Activated T-helper 1 cell treated with Interleukin-2 at 50 U/mL for 16 hours (primary cell): ENCODE measurements at regions not wholly inside any gene's neighbourhood (a gene's known extent, or its start where the extent isn't known, plus 50 kb on each side); places are given as distances from the start of the nearest gene placed in this dataset.

Source experiments
- DNase-seq: peaks from one replicate; pipeline ENCODE4 v3.0.0-alpha.2; 2020; ENCODE audit warnings: low read depth

DNA sequence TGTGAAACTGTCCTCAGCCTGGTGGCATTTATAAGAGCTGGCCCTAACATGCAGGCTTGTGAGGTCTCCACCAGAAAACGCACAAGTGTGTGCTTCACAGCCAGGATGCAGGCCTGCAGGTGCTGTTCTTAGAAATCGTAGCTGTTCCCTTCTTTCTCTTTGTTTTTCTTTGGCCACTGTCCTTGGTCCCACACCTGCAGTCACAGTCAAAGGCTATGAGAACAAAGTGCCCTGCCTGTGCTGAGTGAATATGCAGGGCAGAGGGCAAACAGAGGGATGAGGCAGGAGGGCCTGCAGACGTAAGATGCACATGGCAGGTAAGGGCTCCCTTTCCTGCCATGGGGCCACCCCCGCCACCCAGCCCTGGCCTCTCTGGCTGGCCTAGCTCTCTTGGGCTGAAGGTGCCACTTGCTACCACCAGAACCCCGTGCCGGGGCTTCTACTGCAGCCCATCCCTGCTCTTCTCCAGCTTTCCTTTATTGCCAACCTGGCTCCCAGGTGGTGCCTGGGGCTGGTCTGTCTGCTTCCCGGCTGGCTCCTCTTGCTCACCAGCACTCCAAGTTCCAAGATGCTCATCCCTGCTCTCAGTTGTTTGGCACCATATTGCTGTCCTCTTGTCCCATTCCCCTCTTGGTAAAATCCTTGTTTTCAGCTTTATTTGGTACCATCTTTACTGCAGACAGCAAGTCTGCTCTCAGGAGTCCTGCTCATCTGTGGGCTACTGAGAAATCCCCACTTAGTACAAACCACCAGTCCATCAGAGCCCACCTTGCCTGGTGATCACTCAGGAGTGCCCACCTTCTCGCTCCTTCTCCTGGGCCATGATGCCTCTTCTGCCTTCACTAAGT, 308.1 kb upstream of the ZMIZ1 start:
- DNase-seq = no peak

DNA sequence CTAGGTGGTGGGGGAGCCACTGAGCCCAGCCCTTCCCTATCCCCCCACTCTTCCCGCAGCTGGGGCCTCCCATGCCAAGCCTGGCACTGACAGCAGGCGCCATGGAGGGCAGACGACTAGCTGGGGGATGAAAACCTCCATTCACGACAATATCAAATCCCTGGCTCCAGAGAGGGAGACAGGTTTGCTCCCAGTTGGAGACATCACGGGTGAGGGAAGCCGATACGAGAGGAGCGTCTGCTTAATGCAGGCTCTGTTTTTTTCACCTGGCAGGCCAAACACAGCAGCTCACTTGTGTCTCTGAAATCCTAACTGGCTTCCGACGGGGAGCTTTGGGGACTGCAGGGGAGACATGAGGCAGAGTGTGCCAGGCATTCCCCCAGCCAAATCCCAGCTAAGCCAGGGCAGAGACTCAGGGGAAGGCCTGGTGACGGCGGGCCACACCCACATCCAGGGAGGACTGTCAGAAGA, 307.4 kb upstream of the ZMIZ1 start:
- no peak for DNase-seq

DNA sequence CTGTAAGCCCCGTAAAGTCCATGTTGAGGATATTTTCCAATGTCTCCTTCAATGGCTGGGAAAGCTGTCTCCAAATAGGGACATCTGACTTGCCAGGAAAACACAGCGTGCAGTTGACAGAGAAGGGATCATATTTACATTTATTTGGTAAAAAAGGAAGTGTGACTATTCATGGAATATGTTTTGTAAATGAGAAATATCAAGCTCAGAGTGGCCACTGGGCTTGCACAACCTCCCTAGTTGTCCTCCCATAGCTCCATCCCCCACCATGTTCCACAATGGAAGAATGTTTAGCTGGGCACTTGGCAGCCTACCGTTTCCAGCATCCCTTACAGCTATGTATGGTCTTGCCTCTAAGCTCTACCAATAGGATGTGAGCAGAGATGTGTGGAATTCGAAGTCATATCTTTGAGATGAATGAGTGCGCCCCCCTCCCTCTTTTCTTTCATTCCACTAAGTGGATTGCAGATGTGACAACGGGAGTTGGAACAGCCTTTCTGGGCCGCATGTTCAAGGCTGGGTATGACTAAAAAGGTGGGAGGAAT, 306.6 kb upstream of the ZMIZ1 start:
- no peak for DNase-seq

DNA sequence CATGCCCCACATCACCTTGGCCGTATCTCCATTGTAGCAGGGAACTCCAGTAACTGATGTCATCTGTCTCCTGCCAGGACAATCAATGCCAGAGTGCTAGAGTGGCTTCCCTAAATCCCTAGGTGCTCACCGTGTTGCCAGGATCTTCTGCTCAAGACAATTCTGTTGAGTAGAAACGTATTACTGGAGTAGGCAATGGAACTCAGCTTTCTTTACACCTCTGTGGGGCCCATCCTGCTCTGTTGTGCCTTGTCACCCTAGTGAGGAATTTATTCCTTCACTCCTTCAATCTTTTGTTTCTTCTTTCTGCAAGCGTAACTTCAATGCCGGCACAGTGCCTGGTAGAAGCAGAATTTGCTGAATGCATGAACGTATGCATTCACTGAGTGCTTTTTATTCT, 305.5 kb upstream of the ZMIZ1 start:
- DNase-seq = no peak

DNA sequence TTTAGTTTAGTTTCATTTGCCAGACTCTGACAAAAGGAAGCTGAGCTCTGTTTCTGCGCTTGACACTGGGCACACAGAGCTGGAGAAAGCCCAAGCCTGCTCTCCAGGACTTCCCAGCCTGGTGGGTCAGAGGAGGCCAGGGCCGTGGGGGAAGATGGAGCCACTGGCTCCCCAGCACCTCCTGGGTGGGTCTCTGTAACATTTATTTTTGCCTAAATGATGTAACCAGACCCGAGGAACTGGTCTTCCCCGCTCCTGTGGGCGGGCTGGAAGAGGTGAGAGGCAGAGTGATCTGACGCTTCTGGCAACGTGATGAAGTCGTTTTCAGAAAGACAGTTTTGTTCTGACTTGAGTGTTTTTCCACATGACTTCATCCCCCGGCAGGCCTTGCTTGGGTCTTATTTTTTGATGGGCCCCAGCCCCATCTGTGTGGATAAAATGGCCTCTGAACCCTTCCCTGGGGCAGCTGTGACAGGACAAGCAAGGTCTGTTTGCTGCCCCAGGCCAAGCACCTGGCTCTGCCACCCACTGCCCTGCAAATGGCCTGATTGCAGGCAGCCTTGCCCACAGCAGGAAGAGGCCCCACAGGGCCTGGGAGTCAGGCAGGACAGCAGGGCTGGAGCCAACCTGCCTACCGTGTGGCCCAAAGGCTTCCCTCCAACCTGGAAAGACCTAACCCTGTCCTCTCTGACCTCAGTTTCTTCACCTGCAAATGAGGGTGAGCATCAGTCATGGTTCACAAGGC, 304.9 kb upstream of the ZMIZ1 start:
- no peak for DNase-seq

DNA sequence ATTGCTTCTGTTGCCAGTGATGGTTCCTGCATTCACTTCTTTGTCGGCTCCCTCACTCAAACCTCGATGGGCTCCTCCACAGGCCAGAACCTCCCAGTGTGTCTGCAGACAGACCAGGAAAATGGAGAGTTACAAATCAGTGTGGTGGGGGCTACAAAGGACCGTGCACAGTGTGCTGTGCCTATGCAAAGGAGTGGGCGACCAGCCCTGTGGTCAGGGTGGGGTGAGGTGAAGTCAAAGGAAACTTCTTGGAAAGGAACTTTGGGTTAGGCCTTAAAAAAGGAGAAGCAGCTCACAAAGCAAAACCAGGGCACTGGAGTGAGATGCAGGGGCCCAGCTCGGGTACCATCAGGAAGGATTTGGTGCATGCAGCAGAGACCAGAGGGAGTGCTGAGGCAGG, 304.3 kb upstream of the ZMIZ1 start:
- DNase-seq = no peak

DNA sequence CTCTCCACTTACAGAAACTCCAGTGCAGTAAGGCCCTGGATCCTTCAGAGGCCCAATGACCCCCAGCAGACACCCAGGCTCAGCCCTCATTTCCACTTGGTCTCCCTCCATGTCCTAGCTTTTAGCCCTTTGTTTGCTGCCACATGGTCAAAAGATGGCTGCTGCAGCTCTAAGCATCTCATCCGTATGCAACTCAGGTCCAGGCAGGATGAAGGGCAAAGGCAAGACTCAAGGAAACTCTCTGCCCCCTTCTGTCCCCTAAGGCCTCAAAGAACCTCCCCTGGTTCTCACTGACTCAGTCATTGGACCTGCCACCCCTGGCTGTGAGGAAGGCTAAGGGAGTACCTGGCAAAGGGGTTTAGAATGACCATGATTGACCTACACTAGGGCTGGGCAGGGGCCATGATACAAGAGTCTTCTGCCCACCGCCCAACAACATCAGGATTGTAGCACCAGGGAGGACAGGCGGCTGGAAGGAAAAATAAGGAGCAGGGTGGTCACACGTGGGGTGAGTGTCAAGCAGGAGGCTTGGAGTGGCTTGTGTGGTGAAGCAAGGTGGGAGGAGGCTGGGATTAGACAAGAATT, 303.8 kb upstream of the ZMIZ1 start:
- DNase-seq = no peak

DNA sequence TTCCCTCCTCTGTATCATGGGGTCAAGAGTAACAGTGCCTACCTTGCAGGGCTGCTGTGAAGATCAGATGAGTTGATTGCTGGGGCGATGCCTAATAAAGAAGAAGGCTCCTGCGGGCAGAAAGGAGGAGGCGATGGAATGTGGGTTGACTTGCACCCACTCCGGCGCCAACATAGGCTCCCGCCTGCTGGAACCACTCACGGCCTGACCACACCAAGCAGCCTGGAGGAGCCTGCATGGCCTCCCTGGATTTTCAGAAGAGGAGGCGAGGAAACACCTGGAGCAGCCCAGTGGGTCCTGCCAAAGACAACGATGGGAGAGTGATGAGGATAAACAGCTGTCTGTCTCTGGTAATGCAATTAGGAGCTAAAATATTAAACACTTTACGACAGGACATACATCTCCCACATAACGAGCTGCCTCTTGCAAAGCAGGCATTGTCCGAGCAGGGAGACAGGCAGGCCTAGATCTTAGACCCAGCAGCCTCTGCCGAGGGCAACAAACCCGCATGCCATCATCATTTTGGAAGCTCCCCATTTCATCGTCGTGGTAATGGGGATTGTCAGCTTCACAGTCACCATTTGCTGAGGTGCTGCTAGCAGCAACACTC, 302.9 kb upstream of the ZMIZ1 start:
- no peak for DNase-seq

DNA sequence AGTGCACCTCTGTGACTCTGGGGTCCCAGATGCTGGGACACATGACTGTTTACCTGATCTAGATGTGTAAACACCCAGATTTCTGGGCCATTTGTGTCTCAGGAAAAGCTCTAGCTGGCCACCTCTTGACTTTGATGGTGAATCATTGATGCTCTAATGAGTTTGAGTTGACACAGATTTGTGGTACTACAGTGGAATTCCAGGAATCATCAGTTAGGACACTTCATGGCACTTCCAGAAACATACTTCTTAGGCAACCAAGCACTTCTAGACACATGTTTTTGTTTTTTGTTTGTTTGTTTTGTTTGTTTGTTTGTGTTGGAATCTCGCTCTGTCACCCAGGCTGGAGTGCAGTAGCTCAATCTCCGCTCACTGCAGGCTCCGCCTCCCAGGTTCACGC, 302.2 kb upstream of the ZMIZ1 start:
- no peak for DNase-seq

DNA sequence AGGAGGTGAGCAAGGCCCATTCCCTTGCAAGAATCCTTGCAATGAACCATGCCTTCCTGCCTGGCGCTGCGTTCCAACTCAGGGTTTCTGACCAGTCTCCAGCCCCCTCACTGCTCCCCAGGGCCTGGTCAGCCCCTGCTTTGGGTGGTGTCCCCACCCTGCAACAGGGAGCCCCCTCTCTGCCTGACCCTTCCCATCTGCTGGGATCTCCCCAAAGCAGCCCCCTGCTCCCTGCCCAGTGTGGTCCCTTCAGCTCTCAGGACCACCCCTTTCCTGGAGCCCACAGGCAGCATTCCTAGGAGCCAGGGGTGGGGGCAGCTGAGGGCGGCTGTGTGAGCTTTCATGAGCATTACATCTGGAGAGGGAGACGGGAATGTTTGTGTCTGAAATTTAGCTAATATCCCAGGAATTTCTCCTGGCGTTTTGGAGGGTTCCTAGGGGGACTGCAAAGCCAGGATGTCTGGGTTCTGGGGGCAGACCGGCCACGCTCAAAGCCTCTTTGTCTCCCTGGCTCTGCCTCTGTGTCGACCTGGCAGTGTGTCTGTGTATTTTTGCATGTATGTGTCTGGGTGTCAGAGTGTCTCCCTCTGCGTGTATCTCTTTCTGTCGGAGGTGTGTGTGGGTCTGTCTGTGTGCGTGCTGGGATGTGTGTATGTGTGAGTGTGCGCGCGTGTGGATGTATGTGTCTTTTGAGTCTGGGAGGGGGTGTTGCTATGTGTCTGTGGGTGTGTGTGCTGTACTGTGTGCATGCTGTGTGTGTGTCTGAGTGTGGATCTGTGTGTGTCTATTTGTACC, 300.5 kb upstream of the ZMIZ1 start:
- DNase-seq = no peak

DNA sequence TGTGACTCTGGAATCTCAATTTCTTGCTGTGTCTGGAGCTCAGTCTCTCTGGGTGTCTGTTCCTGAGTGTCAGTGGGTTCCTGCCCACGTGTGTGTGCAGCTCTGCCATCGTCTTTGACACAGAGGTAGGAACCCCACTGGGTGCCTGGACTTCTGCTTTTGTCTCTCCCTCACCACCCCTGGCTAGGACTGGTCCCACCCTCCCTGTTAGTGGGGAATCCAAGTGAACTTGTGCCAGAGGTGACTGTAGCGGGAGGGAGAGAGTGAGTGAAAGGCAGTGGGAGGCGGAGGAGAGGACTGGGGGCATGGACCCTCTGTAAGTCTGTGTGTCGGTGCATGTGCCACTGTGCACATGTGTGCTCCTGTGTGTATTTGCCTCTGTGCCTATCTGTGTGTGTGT, 299.9 kb upstream of the ZMIZ1 start:
- no peak for DNase-seq

DNA sequence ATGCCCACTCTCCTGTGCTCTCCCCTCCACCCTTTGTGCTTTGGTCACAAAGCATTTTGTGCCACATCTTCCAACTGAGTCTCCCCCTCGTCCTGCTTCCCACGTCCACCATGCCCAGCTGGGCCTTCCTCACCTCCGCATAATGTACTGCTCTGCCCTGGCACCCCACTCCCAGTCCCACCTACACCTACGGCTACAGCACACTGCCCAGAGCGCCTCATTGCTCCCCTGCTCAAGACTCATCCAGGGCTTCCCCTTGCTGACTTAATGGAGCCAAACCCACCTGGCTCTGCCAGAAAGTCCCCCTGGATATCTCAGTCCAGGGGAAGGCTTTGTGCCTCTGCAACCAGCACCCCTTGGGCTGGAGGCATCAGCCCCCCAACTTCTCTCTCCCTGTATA, 299.2 kb upstream of the ZMIZ1 start:
- DNase-seq = no peak

DNA sequence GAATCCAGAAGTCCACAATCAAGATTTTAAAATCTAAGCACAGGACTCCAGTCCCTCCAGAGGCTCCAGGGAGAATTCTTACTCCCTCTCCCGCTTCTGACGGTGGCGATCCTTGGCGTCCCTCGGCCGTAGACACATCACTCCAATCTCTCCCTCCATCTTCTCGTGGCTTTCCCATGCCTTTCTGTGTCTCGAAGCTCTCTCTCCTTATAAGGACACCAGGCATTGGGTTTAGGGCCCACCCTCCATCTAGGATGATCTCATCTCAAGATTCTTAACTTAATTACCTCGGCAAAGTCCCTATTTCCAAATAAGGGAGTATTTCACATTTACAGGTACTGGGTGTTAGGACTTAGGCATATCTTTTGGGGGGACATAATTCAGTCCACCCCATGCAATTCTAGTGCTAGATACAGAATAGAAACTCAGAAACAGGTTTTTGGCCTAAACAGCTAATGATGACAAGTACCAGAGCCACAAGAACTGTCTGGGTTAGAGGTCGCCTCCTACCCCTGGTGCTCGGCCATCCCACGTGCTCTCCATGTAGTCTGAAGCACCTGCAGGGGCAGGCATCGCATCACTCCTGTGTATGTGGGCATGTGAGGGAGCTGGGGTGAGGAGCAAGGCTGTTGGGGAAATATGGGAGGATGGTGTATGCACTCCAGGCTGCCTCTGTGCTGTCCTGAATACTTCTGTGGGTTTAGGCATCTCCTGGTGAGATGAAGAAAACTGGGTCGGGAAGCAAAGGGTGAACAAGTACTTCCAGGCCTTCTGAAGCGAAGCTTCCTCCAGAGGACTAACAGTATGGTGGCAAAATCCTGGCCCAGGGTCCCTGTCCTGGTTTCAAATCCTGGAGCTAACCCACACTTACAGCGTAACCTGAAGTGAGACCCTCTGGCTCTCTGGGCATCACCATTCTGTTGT, 298.3 kb upstream of the ZMIZ1 start:
- no peak for DNase-seq

DNA sequence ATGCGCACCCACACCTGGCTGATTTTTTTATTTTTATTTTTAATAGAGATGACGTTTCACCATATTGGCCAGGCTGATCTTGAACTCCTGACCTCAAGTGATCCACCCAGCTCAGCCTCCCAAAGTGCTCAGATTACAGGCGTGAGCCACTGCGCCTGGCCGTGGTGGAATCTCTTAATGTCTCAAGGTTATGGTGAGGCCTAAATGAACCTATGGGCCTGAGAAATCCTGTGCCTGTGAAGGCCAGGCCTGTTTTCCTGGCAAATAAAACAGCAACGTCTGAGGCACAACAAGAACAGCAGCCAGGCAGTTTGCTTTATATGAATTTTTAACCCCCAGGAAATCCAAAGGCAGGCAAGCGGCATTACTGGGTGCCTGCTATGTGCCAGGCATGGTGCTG, 297.5 kb upstream of the ZMIZ1 start:
- no peak for DNase-seq

DNA sequence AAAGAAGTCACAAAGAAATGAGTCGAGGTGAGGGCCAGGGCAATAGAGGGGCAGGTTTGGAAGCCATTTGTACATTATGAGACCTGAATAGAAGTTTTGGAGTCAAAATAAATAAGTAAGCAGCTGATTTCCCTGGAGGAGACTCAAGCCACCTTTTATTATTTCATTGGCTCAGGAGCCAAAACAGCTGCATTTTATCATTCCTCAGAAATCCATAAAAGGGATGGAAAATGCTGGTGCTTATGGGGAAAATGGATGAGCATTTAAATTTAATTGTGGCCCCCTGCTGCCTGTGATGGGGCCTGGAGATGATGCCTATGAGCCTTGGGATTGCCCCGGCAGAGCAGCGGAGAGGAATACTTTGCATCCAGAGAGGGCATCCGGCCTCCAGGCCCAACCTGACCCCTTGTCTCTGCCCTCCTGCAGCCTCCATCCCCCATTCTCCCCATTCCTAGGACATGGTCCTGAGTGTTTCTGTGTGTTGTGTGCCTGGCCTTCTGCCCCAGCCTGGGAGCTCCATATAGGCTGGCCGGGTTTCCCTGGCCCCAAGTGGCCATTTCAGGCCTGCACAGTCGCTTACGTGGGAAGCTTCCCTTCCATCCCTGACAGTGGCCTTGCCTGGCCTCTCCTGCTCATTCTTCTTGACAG, 296.8 kb upstream of the ZMIZ1 start:
- no peak for DNase-seq

DNA sequence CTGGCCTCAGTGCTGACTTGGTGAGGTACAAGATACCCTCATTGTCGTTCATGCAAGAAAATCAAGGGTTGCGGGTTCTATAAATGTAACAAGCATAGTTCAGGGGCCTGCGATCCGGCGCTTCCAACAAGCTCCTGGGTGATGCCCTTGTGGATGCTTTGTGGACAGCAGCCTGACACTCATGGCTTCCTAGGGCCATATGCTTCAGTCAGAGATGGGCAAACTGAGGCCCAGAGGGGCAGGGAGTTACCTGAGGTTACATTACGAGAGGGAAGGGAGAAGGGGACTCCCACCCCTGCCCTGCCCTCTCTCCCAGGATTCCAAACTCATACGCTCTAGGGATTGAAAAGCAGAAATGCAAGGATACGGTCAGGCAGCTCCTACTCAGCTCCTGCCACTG, 296.3 kb upstream of the ZMIZ1 start:
- no peak for DNase-seq

DNA sequence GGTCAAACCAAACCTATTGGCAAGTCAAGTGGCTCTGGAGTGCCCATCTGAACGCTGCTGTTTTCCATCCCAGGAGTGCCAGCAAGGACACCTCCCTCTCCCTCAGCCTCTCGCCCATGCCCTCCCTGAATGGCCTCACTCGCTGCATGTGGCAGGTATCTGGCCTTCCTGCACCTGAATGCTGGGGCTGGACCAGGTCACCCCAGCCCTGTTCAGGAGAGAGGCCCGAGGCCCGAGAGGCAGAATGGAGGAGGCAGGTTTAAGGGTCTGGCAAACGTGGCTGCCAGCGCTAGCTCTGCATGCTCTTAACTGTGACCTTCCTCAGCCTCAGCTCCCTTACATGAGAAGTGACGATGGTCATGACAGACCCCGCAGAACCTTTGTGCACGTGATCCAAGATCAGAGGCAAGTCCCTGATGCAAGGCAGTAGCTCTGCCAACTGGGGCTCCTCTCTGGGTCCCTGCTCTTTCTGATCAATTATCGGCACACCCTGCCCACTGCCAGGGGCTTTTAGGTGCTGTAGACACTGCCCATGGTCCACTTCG, 295.7 kb upstream of the ZMIZ1 start:
- no peak for DNase-seq

DNA sequence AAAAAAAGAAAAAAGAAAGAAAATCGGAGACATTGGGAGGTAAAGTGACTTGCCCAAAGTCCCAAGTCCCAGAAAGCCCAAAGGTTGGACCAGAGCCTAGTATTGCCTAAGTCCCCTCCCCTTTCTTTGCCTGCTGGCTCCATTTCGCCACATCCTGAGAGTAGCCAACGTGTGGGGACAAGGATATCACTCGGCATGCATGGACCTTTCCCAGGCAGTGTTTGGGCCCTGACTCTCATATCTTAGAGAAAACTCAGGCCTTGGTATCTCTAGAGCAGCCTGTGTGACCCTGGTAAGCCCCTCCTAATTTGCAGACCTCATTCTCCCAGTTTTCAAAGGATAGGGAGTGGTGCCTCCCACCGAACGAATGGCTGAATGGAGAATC, 294.2 kb upstream of the ZMIZ1 start:
- no peak for DNase-seq

DNA sequence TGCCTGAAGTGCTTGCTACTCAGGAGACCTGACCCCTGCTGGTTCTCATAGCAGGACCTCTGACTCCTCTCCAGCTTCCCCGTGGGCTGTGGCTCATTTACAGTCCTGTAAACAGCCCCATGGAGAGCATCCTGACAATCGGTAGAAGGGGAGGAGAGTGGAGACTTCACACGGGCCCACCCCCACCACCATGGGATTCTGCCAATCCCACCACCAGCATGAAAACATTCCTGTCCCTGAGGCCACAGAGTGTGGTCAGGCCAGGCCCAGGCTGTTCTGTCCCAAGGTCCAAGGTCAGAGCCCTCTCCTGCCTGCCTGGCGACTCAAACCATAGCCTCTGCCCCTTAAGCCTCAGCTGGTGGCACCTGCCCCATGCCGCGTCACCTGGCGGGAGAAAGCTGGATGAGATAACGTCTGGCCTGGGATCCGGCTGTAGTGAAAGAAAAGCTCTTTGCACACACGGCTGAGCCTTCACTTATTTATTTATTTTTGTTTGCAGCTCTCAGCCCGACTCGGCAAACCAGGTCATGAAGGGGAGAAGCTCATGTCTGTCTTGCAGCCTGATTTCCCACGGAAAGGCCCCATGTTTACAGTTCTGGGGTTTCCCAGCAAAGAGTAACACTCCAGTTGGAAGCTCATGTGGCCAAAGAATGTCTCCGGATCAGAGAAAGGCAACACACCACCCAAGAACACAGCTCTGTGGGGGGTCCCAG, 293.6 kb upstream of the ZMIZ1 start:
- no peak for DNase-seq
